ENCODE measurements at regions not wholly inside any gene's neighbourhood (a gene's known extent, or its start where the extent isn't known, plus 50 kb on each side); places are given as distances from the start of the nearest gene placed in this dataset.

GRCh38 chr16:55248058-55248457 is 75.9 kb upstream of the IRX6 start:
- CTCF ChIA-PET = interaction anchor here (1.0 kb wide), 1 partner anchor 18 kb away, joined by 3 read pairs; no protein-coding TSS in a partner anchor
- TF ChIP-seq, protein P1, sequence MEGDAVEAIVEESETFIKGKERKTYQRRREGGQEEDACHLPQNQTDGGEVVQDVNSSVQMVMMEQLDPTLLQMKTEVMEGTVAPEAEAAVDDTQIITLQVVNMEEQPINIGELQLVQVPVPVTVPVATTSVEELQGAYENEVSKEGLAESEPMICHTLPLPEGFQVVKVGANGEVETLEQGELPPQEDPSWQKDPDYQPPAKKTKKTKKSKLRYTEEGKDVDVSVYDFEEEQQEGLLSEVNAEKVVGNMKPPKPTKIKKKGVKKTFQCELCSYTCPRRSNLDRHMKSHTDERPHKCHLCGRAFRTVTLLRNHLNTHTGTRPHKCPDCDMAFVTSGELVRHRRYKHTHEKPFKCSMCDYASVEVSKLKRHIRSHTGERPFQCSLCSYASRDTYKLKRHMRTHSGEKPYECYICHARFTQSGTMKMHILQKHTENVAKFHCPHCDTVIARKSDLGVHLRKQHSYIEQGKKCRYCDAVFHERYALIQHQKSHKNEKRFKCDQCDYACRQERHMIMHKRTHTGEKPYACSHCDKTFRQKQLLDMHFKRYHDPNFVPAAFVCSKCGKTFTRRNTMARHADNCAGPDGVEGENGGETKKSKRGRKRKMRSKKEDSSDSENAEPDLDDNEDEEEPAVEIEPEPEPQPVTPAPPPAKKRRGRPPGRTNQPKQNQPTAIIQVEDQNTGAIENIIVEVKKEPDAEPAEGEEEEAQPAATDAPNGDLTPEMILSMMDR (IDR thresholded peaks at IDR 0.05; ENCODE audit: unreplicated experiment) = no peak
- BruUV-seq (replicated peaks) = no TSS peak

DNA sequence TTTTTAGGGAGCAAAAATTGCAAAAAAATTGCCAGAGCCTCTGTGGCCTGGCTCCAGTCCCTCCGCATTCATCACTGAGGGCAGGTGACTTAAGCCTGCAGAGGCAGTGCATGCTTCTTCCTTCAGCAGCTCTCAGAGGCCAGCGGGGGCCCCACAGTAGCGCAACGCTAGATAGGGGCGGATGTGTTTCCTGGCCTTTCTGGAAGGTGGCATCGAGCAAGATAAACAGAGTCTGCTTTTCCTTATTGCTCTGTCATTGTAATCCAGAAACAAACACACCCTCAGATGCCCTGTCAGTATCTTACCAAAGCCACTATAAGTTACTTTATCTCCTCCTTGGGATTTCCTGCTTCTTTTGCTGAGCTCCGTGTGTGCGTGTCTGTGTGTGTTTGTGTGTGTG is 75.5 kb upstream of the IRX6 start:
- H3K4me3 Mint-ChIP-seq (ENCODE audit: unreplicated experiment) = no peak overlapping the region
- intact Hi-C loops (cut with micrococcal nuclease) = no loop called here
- peaks cover 4% of the 10 kb centered on the region for H3K27me3 Mint-ChIP-seq (ENCODE audit: insufficient read depth, unreplicated experiment)
- DNase-seq (ENCODE audit: unreplicated experiment) = no peak
- ChIA-PET CTCF (interaction anchor here (1.0 kb wide), 1 partner anchor 18 kb away, joined by 3 read pairs; no protein-coding TSS in a partner anchor), POLR2A (interaction anchor here (0.7 kb wide), 1 partner anchor 27 kb away, joined by 3 read pairs; no protein-coding TSS in a partner anchor)
- no peaks in the 10 kb centered on the region for H3K4me1 Mint-ChIP-seq (ENCODE audit: insufficient read depth, unreplicated experiment)
- TF ChIP-seq, protein P1 (IDR thresholded peaks at IDR 0.05; ENCODE audit: unreplicated experiment) = no peak
- peaks cover 5% of the 10 kb centered on the region for H3K9me3 Mint-ChIP-seq (ENCODE audit: unreplicated experiment)
- H3K27ac Mint-ChIP-seq (ENCODE audit: low read depth, unreplicated experiment) = no peak overlapping the region
- no peaks in the 10 kb centered on the region for H3K36me3 Mint-ChIP-seq (ENCODE audit: insufficient read depth, unreplicated experiment)
- no TSS peak for BruUV-seq (replicated peaks)

More at GRCh38 chr16:55248058-55248457, 75.9 kb upstream of the IRX6 start:
- peaks cover 9% of the 10 kb centered on the region for H3K27me3 Mint-ChIP-seq (ENCODE audit: insufficient read depth, unreplicated experiment)
- H3K36me3 Mint-ChIP-seq (ENCODE audit: insufficient read depth, unreplicated experiment) = no peaks in the 10 kb centered on the region
- no peak overlapping the region for H3K4me3 Mint-ChIP-seq (ENCODE audit: unreplicated experiment)
- POLR2A ChIA-PET = no interaction called here
- intact Hi-C loops (cut with micrococcal nuclease) = no loop called here
- no peak overlapping the region for H3K27ac Mint-ChIP-seq (ENCODE audit: low read depth, unreplicated experiment)
- no peaks in the 10 kb centered on the region for H3K4me1 Mint-ChIP-seq (ENCODE audit: insufficient read depth, unreplicated experiment)
- H3K9me3 Mint-ChIP-seq (ENCODE audit: unreplicated experiment) = peaks cover 2% of the 10 kb centered on the region
- no peak for DNase-seq (ENCODE audit: unreplicated experiment)

- Mint-ChIP-seq H3K4me1 (ENCODE audit: insufficient read depth, unreplicated experiment) (no peaks in the 10 kb centered on the region), H3K36me3 (ENCODE audit: insufficient read depth, unreplicated experiment) (no peaks in the 10 kb centered on the region), H3K27me3 (ENCODE audit: insufficient read depth, unreplicated experiment) (no peaks in the 10 kb centered on the region), H3K9me3 (ENCODE audit: unreplicated experiment) (peaks cover 12% of the 10 kb centered on the region), H3K4me3 (ENCODE audit: unreplicated experiment) (no peak overlapping the region), H3K27ac (ENCODE audit: low read depth, unreplicated experiment) (no peak overlapping the region)
- ChIA-PET POLR2A (no interaction called here), CTCF (interaction anchor here (0.6 to 0.7 kb wide), 2 partner anchors 8 to 209 kb away, joined by 3 to 6 read pairs; no protein-coding TSS in a partner anchor)
- BruUV-seq (replicated peaks) = no TSS peak
- no peak for DNase-seq (ENCODE audit: unreplicated experiment)
- intact Hi-C loops (cut with micrococcal nuclease) = no loop called here
- TF ChIP-seq, protein P1 (IDR thresholded peaks at IDR 0.05; ENCODE audit: unreplicated experiment) = no peak
Observed at GRCh38 chr16:55249361-55249760, 74.6 kb upstream of the IRX6 start.

DNA sequence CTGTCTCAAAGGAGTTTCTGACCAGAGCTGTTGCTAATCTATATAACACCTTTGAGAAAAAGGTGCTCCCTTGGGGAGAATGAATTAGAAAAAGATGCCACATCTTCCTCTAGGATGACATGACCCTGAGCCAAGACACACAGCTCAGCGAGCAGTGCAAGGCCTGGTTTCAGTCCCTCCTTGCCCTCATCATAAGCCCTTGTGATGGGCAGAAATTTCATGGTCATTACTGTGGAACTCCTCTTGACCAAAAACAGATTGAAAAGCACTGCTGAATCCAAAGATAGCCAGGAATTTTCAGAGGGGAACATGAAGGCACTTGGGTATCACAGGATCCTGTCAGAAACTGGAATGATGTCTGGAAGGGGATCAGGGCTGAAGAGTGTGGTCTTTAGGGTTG is 74.1 kb upstream of the IRX6 start:
- no peaks in the 10 kb centered on the region for H3K27me3 Mint-ChIP-seq (ENCODE audit: insufficient read depth, unreplicated experiment)
- no peak overlapping the region for H3K27ac Mint-ChIP-seq (ENCODE audit: low read depth, unreplicated experiment)
- no peaks in the 10 kb centered on the region for H3K4me1 Mint-ChIP-seq (ENCODE audit: insufficient read depth, unreplicated experiment)
- no TSS peak for BruUV-seq (replicated peaks)
- intact Hi-C loops (cut with micrococcal nuclease) = no loop called here
- no peak for DNase-seq (ENCODE audit: unreplicated experiment)
- H3K9me3 Mint-ChIP-seq (ENCODE audit: unreplicated experiment) = peaks cover 12% of the 10 kb centered on the region
- H3K4me3 Mint-ChIP-seq (ENCODE audit: unreplicated experiment) = no peak overlapping the region
- TF ChIP-seq, protein P1 (IDR thresholded peaks at IDR 0.05; ENCODE audit: unreplicated experiment) = no peak
- no peaks in the 10 kb centered on the region for H3K36me3 Mint-ChIP-seq (ENCODE audit: insufficient read depth, unreplicated experiment)
- POLR2A ChIA-PET = no interaction called here
- CTCF ChIA-PET = no interaction called here
